GM12875 (cell line): ENCODE measurements at regions not wholly inside any gene's neighbourhood (a gene's known extent, or its start where the extent isn't known, plus 50 kb on each side); places are given as distances from the start of the nearest gene placed in this dataset.

Experiments
- H3K4me3 ChIP-seq: one replicate; pipeline ENCODE4 v1.5.1; 2011; ENCODE audit warnings: low read depth, low read length, control low read depth
- CTCF ChIP-seq: IDR thresholded peaks from 2 replicates; pipeline ENCODE4 v1.5.1; 2011; ENCODE audit warnings: low read depth, mild to moderate bottlenecking, control low read depth, inconsistent platforms, low read length, moderate library complexity, borderline replicate concordance; ENCODE audit not compliant: insufficient read depth

- no peak for TF ChIP-seq CTCF
- no peak overlapping the region for H3K4me3 ChIP-seq
Measured at GRCh38 chr4:124329134-124329533, 383.4 kb downstream of the ANKRD50 start.

GRCh38 chr4:124330045-124330444, 382.5 kb downstream of the ANKRD50 start:
- TF ChIP-seq CTCF = no peak

GRCh38 chr4:124331781-124332180, 380.8 kb downstream of the ANKRD50 start:
- H3K4me3 ChIP-seq = no peak overlapping the region
- TF ChIP-seq CTCF = no peak

More at GRCh38 chr4:124330045-124330444, 382.5 kb downstream of the ANKRD50 start:
- H3K4me3 ChIP-seq = no peak overlapping the region

- no peak overlapping the region for H3K4me3 ChIP-seq
- no peak for TF ChIP-seq CTCF
Measured at GRCh38 chr4:124333466-124333865, 379.1 kb downstream of the ANKRD50 start.

GRCh38 chr4:124334119-124334518, 378.4 kb downstream of the ANKRD50 start:
- no peak for TF ChIP-seq CTCF

GRCh38 chr4:124337874-124338273, 374.7 kb downstream of the ANKRD50 start:
- no peak for TF ChIP-seq CTCF
- no peak overlapping the region for H3K4me3 ChIP-seq

More at GRCh38 chr4:124334119-124334518, 378.4 kb downstream of the ANKRD50 start:
- H3K4me3 ChIP-seq = no peak overlapping the region

GRCh38 chr4:124343661-124344171, 368.8 kb downstream of the ANKRD50 start:
- no peak overlapping the region for H3K4me3 ChIP-seq
- no peak for TF ChIP-seq CTCF
